ENCODE measurements at regions not wholly inside any gene's neighbourhood (a gene's known extent, or its start where the extent isn't known, plus 50 kb on each side); places are given as distances from the start of the nearest gene placed in this dataset.

- TF ChIP-seq, protein P1, sequence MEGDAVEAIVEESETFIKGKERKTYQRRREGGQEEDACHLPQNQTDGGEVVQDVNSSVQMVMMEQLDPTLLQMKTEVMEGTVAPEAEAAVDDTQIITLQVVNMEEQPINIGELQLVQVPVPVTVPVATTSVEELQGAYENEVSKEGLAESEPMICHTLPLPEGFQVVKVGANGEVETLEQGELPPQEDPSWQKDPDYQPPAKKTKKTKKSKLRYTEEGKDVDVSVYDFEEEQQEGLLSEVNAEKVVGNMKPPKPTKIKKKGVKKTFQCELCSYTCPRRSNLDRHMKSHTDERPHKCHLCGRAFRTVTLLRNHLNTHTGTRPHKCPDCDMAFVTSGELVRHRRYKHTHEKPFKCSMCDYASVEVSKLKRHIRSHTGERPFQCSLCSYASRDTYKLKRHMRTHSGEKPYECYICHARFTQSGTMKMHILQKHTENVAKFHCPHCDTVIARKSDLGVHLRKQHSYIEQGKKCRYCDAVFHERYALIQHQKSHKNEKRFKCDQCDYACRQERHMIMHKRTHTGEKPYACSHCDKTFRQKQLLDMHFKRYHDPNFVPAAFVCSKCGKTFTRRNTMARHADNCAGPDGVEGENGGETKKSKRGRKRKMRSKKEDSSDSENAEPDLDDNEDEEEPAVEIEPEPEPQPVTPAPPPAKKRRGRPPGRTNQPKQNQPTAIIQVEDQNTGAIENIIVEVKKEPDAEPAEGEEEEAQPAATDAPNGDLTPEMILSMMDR (conservative IDR thresholded peaks at IDR 0.05; ENCODE audit: low read length): no peak
- TF ChIP-seq EZH2phosphoT487 (IDR thresholded peaks at IDR 0.05; ENCODE audit: borderline replicate concordance): no peak
Measured at GRCh38 chr5:38742821-38743220, 103.0 kb upstream of the OSMR start.
